NCI-H2196 (cell line): ENCODE measurements at regions not wholly inside any gene's neighbourhood (a gene's known extent, or its start where the extent isn't known, plus 50 kb on each side); places are given as distances from the start of the nearest gene placed in this dataset.

Experiments used
- DNase-seq: peaks from one replicate; lab custom pipeline; 2025; ENCODE audit not compliant: unreplicated experiment; lab: John Stamatoyannopoulos, UW

DNA sequence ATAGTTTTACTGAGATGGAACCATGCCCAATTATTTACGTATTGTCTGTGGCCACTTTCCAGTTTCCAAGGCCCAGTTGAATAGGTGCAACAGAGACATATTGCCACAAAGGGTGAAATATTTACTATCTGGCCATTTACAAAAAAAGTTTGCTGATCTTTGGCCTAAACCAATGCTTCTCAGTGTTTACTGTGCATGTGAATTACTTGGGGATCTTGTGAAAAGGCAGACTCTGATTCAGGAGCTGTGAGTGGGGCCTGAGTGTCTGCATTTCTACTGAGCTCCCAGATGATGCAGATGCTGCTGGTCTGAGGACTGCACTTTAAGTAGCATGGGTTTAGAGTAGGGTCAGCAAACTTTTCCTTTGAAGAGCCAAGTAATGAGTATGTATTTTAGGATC lies 94.1 kb upstream of the PDE5A start:
- no peak for DNase-seq

DNA sequence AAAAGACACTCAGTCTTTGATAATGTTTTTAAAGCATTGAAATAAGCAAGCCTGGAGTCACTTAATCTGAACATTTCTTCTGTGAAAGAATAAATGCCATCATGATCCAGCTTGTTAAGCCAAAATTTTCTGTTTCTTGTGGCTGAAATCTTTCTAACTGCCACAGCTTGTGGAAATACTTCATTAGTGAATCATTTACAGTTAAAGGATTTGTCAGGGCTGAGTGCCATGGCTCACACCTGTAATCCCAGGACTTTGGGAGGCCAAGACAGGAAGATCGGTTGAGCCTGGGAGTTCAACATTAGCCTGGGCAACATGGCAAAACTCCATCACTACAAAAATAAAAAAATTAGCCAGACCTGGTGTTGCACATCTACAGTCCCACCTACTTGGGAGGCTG lies 93.3 kb upstream of the PDE5A start:
- no peak for DNase-seq

DNA sequence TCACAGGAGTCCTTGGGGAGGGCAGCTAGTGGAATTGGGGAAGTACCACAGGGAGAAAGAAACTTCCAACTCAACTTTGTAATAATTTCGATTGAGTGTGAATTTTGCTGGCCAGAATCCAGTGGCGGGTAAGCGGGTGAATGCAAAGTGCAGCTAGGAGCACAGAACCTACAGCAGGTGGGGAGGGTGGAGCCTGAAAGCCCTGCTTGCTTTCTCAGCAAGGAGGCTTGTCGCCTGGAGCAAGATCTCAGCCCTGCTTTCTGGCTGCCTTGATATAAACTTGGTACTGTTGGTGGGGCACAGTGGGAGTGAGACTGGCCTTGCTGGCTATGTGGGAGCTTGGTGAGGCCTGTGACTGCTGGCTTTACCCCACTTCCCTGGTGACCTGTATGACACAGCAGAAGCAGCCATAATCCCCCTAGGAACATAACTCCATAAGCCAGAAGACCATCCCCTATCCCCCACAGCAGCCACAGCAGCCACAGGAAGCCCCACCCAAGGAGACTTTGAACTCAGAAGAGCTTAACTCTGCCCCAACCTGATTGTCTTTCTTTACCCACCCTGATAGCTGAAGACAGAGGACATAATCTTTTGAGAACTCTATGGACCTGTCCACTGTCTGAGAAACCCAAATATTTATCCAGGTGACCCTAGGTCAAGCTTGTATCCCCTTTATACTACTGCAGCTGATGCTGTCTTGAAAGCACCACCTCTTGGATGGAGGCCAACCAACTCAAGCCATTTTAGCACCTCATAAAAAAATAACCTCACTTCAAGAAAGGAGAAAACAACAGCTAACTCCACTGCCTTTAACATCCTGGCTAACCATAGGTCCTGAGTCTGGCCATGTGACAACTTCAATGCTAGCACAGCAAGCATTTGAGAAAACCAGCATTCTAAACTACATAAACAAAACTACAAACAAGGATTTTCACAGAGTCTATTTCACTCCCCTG lies 87.2 kb upstream of the PDE5A start:
- no peak for DNase-seq

DNA sequence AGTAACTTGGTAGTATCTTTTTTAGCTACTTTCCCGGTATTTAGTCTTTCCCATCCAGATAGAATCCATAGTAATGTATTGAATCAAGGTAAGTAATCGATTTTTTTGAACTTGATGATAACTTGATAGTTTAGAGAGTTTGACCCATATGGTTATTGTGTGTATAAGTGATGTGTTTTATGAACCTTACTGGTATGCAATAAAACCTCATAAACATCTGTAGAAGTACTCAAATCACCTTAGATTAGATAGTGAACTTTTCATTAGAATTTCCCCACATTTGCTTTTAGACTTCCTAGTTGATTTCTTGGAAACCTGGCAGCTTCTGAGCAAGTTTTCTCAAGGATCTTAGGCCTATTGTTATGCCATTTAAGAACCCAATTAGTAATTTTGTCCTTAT lies 80.8 kb upstream of the PDE5A start:
- DNase-seq: no peak

DNA sequence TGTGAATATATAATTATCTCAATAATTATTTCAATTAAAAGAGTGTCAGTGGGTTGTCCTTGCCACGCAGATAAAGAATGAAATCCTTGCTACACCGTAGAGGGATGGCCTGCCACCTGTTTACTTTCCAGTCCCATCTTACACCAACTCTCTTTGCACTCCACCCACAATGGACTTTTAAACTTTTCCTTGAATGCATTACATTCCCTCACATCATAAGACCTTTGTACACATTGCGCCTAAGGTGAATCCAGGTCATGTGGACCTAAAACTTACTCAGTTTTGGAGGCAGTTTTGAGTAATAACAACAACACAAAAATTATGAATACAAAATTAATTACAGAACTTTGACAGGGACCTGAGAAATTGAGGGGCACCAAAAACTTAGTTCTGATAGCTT lies 78.7 kb upstream of the PDE5A start:
- no peak for DNase-seq

DNA sequence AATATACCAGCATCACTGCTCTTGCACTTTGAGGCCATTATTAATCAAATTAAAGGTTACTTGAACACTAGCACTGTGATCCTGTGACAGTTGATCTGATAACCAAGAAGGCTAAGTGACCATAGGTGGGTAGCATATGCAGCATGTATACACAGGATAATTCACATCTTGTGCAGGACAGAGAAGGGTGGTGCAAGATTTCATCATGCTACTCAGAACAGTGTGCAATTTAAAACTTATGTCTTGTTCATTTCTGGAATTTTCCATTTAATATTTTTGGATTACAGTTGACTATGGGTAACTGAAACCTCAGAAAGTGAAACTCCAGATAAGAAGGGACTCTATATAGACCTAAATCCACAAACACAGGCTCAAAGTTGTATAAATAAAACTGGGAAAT lies 78.2 kb upstream of the PDE5A start:
- DNase-seq: no peak

DNA sequence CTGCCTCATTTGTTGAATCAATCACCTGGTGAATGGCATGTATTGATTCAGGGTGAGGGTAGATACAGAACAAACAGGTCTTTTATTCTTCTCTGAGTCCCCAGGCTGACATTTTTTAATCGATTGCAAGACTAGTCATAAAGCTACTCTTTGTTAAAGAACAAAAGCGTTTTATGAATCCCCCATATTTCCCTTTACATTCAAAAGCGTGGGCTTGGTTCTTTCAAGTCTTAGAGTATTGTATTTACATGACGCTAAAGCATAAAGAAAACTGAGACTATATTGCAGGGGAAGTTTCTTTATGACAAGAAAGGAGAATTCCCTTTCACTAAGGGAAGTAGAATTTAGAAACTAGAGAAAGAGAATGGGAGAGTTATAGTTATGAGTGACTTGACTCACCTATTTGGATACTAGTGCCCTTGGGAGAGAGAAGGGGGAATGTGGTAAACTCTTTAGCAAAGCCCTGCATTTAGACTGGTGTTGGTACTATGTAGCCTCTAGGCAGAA lies 69.3 kb upstream of the PDE5A start:
- no peak for DNase-seq

DNA sequence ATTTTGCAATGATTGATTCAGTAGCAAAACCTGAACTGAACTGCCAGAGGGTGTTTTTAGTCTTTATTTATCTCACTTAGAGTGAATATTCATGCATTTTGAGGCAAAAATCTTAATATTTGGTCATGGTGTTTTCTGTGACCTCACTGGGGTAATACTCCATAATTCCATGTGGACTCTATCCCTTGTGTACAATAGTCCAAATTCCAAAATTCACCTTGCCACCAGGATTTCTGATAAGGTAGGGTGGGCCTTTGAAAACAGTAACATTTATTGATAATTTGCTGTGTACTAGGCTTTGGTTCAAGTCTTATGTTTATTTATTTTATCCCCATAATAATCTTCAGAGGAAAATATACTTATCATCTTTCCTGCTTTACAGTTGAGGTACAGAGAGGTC lies 68.4 kb upstream of the PDE5A start:
- no peak for DNase-seq

DNA sequence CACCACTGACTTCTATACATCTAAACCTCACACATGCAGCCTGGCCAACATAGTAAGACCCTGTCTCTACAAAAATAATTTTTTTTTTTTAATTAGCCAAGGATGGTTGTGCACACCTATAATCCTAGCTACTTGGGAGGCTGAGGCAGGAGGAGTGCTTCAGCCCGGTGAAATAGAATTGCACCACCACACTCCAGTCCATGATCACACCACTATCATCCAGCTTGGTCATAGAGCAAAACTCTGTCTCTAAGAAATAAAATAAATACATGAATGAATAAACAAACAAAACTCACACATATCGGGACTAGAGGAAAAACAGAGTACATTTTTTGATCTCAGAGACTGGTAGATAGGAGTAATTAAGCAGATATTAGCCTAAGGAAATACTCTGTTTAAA lies 66.6 kb upstream of the PDE5A start:
- DNase-seq: no peak

DNA sequence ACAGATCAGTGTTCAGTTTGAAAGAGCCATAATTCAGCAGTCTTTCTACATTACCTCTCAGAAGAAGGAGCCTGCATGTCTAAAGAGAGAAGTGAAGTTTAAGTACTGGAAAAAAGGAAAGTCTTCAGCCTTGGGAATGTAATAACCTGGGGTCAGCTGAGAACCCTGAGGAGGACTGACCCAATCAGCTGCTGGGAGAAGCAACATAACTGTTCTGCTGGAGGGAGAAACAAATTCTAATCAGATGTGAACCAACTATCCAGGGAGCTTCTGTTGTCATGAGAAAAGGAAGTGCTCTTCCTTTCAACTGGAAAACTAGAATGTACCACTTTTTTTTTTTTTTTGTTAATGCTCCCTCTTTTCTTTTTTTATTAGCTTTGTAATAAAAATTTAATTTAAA lies 64.5 kb upstream of the PDE5A start:
- no peak for DNase-seq

DNA sequence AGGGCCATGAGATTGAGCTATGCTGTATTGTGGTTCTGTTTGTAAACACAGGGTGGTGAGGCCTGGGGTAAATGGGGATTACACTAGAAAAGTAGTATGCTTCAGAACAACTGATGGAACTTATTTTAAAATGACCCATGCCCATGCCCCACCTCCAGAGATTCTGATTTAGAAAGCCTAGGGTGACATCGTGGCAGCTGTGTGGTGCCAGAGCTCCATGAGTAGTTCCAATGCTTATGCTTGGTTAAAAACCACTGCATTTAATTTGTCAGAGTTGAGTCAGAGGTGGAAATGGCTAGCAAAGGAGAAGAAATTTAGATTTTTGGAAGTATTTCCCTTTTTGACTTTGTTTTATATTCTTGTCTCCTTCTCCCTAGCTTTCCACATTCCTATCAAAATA lies 63.4 kb upstream of the PDE5A start:
- DNase-seq: no peak

DNA sequence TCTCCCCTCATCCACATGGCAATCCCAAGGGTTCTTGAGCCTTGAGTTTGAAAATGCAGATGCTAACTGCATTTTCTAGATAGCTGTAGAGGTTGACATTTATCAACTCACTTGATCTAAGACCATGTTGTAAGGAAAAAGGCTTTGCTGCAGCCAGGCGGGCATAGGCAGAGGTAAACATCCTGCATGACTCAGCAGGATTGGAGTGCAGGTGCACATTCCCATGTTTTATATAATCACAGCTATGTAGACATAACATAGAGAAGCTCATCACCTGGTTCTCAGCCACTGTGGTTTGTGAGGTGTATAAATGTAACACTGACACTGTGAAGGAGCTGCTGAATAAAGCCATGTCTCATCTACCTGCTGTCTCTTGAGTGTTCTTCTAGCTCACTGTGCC lies 62.3 kb upstream of the PDE5A start:
- no peak for DNase-seq

DNA sequence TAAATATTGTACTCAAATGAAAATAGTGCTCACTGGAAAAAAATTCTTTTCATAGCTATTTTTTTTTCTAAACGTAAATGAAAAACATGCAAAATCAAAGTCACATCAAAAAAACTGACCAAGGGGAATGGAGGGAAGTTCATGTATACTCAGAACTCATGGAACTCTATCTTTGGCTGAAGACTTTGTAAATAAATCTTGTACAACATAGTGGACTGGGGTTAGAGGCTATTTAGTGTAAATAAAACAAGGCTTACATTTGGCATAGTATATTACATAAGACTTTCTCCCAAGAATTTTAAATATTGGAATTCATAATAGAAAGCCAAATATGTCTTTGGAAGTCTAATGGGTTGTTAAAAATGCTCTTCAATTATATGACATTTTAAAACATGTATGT lies 59.8 kb upstream of the PDE5A start:
- DNase-seq: no peak

DNA sequence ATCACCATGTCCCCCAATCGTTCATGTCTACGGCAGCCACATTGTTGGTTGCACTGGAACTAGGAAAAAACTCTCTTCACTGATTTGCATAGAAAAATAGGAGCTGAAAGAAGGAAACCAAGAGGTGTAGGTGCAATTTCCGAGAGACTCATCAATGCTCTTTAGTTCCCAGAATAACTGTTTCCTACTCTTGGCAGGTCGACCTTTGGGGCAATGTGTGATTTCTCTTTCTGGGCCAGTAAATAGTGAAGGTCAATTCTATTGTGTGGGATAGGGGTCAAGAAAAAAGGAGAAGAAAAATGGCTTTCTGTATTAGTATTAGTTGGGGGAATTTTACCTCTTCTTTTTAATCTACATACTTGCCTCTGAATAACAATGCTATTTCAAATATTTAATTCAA lies 55.9 kb upstream of the PDE5A start:
- no peak for DNase-seq

DNA sequence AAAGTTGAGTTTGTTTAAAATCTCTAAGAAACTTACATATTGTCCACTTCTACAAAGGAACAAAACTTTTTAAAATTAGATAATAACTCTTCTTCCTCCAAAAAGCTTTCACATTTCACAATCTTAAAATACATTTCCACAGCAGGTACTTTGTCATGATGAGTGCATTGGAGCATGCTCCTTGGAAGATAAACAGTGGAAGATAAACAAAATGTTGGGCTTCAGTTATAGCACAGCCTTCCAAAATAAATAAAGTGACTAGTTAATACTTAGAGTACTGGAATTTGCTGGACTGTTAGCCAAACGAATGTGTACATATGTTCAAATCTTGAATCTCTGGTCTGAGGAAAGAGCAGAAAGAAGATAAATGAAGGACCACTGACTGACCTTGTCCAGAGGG lies 54.9 kb upstream of the PDE5A start:
- no peak for DNase-seq

DNA sequence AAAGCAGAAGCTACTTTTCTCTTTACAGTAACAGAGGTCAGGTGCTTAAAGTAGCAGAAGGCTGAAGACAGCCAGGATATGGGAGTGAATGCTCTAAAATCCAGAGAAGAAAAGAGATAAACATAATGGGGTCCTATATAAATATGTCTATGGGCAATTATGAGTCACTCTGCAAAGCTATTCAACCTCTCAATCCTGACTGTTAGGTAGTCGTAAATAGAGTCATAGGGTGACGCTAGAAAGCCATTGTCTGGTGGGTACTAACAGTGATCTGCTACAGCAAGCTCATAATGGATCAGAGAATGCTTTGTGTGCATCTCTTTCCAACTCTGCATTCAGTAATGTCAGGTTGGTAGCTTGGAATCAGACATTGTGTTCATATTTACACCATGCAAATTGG lies 53.5 kb upstream of the PDE5A start:
- DNase-seq: no peak

DNA sequence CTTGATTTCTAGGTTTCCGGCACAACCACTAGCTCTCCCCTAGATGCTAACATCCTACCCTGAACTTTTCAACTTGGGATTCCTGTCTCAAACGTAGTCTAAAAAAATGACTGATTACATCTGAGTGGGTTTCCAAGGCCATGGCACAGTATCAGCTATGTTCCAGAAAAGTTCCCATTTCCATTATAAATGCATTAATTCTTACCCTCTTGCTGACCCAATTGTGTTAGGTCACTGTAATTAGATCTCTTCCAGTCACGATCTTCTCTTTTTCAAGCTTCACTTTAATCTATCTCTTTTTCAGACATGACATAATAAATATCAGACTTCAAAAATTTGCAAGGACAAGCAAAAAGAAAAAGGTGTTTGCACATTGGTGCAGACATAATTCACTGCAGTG lies 50.6 kb upstream of the PDE5A start:
- DNase-seq: no peak

DNA sequence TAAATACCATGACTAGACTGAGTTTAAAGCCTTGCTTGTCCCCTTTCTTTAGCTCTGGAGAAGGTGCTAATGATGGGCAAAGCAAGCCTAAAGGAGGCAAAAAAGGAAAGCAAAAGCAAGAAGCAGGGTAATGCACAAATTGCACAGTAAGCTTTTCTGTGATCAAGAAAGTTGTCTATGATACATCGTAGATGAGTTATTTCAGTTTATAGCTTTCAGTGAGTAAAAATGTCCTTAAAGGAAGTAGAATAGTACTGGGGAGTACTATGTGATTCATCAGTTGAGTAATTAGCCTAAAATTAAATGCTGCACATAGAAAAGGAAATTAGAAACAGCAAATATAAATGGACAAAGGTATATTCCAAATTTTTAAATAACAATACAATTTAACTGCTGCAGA lies 50.2 kb upstream of the PDE5A start:
- no peak for DNase-seq
